CD8-positive, alpha-beta memory T cell (primary cell): ENCODE measurements at regions not wholly inside any gene's neighbourhood (a gene's known extent, or its start where the extent isn't known, plus 50 kb on each side); places are given as distances from the start of the nearest gene placed in this dataset.

ENCODE experiments used
- CTCF ChIA-PET: fragments of 350-600 bp; sonication (Branson Sonifier 250); formaldehyde crosslinking; loops from one replicate; lab custom pipeline; 2021; ENCODE audit warnings: antibody characterized with exemption; lab: Charles Lee
- POLR2A ChIA-PET: fragments of 350-600 bp; sonication (Branson Sonifier 250); formaldehyde crosslinking; loops from one replicate; lab custom pipeline; 2021; ENCODE audit warnings: antibody characterized with exemption; lab: Charles Lee
- DNase-seq, 5 donors: peaks; one replicate each; pipeline versions ENCODE4 v3.0.0 to v3.0.0-alpha.2; 2020 to 2022; ENCODE audit warnings: mixed read lengths in 1 of 5
- H3K27ac ChIP-seq: one replicate; pipeline ENCODE4 v1.7.0; 2013; ENCODE audit warnings: low read depth, mild to moderate bottlenecking, low read length, moderate library complexity
- H3K27me3 ChIP-seq: 2 replicates; pipeline ENCODE4 v1.7.0; 2013; ENCODE audit warnings: low read length, mild to moderate bottlenecking; ENCODE audit not compliant: insufficient read depth, poor library complexity, severe bottlenecking
- H3K36me3 ChIP-seq: 2 replicates; pipeline ENCODE4 v1.7.0; 2013; ENCODE audit warnings: mild to moderate bottlenecking, low read length, moderate library complexity; ENCODE audit not compliant: insufficient read depth
- H3K4me1 ChIP-seq: 2 replicates; pipeline ENCODE4 v1.7.0; 2013; ENCODE audit warnings: mild to moderate bottlenecking, low read length, moderate library complexity; ENCODE audit not compliant: insufficient read depth
- H3K4me3 ChIP-seq: 2 replicates; pipeline ENCODE4 v1.7.0; 2013; ENCODE audit warnings: mild to moderate bottlenecking, low read length
- H3K9me3 ChIP-seq: 2 replicates; pipeline ENCODE4 v1.7.0; 2013; ENCODE audit warnings: mild to moderate bottlenecking, low read length
- H3K27ac Mint-ChIP-seq, 8 donors: one replicate each; pipeline ENCODE4 v1.8.0; 2020 to 2021; ENCODE audit warnings: mixed read lengths in 8 of 8, mild to moderate bottlenecking in 6 of 8, inconsistent platforms in 3 of 8, moderate library complexity in 3 of 8
- H3K27me3 Mint-ChIP-seq, 2 donors: one replicate each; pipeline ENCODE4 v1.8.0; 2020 to 2021; ENCODE audit warnings: mixed read lengths in 2 of 2, mild to moderate bottlenecking in 1 of 2, moderate library complexity in 1 of 2
- H3K36me3 Mint-ChIP-seq, 3 donors: one replicate each; pipeline ENCODE4 v1.8.0; 2020 to 2021; ENCODE audit warnings: mixed read lengths in 3 of 3, inconsistent platforms in 1 of 3, mild to moderate bottlenecking in 1 of 3
- H3K4me1 Mint-ChIP-seq, 3 donors: one replicate each; pipeline ENCODE4 v1.8.0; 2020 to 2021; ENCODE audit warnings: mixed read lengths in 3 of 3, inconsistent platforms in 1 of 3, mild to moderate bottlenecking in 1 of 3
- H3K4me3 Mint-ChIP-seq, 7 donors: one replicate each; pipeline ENCODE4 v1.8.0; 2020 to 2021; ENCODE audit warnings: mixed read lengths in 7 of 7, mild to moderate bottlenecking in 6 of 7, moderate library complexity in 4 of 7, inconsistent platforms in 2 of 7
- H3K9me3 Mint-ChIP-seq, 5 donors: one replicate each; pipeline ENCODE4 v1.8.0; 2020 to 2022; ENCODE audit warnings: mixed read lengths in 5 of 5, mild to moderate bottlenecking in 3 of 5, moderate library complexity in 2 of 5, inconsistent platforms in 1 of 5

DNA sequence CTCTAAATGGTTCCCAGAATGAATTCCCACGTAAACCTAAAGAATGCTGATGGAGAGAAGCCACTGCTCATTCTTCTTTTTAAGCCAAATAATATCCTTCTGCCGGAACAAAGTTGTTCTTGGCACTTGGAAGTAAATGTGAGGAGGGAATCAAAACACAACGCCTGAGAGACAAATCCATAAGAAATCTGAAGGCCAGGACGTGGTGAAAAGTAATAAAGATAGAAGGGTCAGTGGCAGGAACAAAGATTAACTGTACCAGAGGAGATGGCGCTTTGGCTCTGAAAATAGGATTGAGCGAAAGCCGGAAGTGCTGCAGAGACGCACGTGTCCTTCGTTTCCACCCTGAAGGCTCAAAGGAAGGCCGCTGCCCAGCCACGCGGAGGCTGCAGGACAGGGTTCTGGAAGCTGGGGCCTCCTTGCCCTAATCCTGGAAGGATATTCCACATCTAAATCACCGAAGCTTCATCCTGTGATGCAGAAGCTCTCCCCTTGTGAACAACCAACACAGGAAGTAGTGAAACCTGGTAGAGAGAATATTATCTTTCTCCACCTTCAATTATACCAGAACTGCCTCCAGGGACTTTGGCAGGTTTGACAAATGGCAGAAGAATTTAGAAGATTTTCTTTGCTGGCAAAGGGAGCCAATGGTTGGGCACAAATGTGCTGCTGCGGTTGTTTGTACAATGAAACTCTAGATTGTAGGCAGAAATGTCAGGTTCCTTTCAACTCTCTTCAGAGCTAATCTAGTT, 214.6 kb upstream of the SERP2 start:
- Histone ChIP-seq H3K9me3 (no peaks in the 10 kb centered on the region), H3K27me3 (no peaks in the 10 kb centered on the region), H3K4me3 (no peak overlapping the region), H3K36me3 (no peaks in the 10 kb centered on the region), H3K27ac (no peak overlapping the region), H3K4me1 (no peaks in the 10 kb centered on the region)
- CTCF ChIA-PET, result no interaction called here
- Mint-ChIP-seq H3K27ac (no peak overlapping the region), H3K27me3 (peaks cover 0 to 2% of the 10 kb centered on the region in 2 donors), H3K36me3 (no peaks in the 10 kb centered on the region), H3K4me3 (no peak overlapping the region), H3K9me3 (peaks cover 0 to 2% (median 0%) of the 10 kb centered on the region in 5 donors), H3K4me1 (no peaks in the 10 kb centered on the region)
- DNase-seq, result no peak
- POLR2A ChIA-PET, result no interaction called here

DNA sequence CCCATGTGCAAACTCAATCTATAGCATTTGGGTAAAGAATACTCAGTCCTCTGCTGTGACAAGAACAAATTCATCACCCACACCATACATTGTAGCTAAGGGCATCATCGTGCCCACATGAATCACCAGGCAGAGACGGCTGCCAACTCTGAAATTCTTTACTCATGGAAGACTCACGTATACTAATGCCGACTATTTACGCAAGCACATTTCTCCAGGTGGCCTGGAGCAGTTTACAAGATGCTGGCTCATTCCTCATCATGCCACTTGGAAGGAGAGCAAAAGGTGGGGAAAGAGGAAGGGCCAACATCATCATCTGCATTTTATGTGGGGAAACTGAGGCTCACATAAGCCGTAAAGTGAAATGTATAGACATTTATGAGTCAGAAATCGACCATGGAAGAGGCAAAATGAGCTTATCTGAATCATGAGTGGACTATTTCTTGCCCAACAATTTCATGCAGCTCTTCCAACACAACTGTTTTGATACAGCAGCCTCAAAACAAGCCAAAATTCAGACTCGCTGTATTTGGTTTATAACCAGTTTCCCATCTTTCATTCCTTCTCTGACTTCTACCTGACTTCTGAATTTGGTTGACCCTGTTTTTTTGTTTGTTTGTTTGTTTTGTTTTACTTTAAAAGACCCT, 213.9 kb upstream of the SERP2 start:
- H3K36me3 Mint-ChIP-seq, result no peaks in the 10 kb centered on the region
- Histone ChIP-seq H3K4me1 (no peaks in the 10 kb centered on the region), H3K4me3 (no peak overlapping the region), H3K27ac (no peak overlapping the region), H3K27me3 (no peaks in the 10 kb centered on the region), H3K36me3 (no peaks in the 10 kb centered on the region), H3K9me3 (no peaks in the 10 kb centered on the region)
- no peak overlapping the region for H3K4me3 Mint-ChIP-seq
- ChIA-PET POLR2A (no interaction called here), CTCF (no interaction called here)
- no peaks in the 10 kb centered on the region for H3K4me1 Mint-ChIP-seq
- H3K27ac Mint-ChIP-seq, result no peak overlapping the region
- no peak for DNase-seq
- H3K27me3 Mint-ChIP-seq, result peaks cover 0 to 2% of the 10 kb centered on the region in 2 donors
- peaks cover 0 to 2% (median 0%) of the 10 kb centered on the region in 5 donors for H3K9me3 Mint-ChIP-seq

DNA sequence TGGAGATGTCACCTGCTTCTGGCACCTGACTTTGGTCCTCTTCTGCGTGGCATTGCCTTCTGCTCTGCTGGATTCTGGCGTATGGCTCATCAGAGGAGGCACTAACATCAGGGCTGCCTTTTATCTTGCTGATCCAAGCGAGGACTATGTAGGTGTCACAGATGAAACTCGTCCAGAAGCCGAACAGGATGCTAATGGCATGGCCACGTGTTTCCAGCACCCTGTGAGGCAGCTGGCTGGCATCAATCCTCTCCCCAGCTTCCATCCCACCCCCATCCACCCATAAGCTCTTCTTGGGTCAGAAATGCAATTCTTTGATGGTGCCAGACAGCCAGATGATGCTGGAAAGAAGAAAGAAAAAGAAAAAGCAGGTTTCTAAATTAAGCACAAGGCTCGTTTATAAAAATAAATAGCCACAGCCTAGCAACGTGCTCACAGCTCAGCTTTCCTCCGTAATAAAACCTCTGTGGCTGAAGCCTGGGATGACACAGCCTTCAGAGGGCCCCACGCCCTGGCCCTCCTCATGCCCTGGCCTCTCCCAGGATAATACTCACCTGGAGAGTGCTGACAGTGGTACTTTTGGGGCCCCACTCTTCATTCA, 212.9 kb upstream of the SERP2 start:
- Histone ChIP-seq H3K9me3 (no peaks in the 10 kb centered on the region), H3K27ac (no peak overlapping the region), H3K4me1 (no peaks in the 10 kb centered on the region), H3K27me3 (no peaks in the 10 kb centered on the region), H3K36me3 (no peaks in the 10 kb centered on the region), H3K4me3 (no peak overlapping the region)
- Mint-ChIP-seq H3K4me1 (no peaks in the 10 kb centered on the region), H3K4me3 (no peak overlapping the region), H3K27ac (no peak overlapping the region), H3K9me3 (peaks cover 0 to 2% (median 0%) of the 10 kb centered on the region in 5 donors), H3K27me3 (peaks cover 0 to 2% of the 10 kb centered on the region in 2 donors), H3K36me3 (no peaks in the 10 kb centered on the region)
- POLR2A ChIA-PET, result no interaction called here
- CTCF ChIA-PET, result no interaction called here
- no peak for DNase-seq

DNA sequence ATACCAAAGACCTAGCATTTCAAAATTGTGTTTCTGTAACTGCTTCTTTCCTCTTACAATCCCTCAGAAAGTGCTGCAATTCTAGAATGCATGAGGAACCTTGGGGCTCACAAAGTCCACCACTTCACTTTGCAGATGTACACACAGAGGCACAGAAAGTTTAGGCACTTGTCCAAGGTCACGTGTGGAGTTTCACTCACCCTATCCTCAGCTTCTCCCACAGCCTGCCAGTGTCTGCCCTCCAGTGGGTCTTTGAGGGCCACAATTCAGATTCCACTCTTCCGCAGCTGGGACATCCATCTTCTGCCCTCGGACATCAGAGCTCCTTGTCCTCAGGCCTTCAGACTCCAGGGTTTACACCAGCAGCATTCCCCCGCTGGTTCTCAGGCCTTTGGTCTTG, 210.5 kb upstream of the SERP2 start:
- no peak for DNase-seq
- no peaks in the 10 kb centered on the region for H3K36me3 Mint-ChIP-seq
- peaks cover 0 to 2% (median 0%) of the 10 kb centered on the region in 5 donors for H3K9me3 Mint-ChIP-seq
- H3K4me3 Mint-ChIP-seq, result no peak overlapping the region
- Histone ChIP-seq H3K27ac (no peak overlapping the region), H3K36me3 (no peaks in the 10 kb centered on the region), H3K4me3 (no peak overlapping the region), H3K4me1 (no peaks in the 10 kb centered on the region), H3K27me3 (no peaks in the 10 kb centered on the region), H3K9me3 (no peaks in the 10 kb centered on the region)
- no peaks in the 10 kb centered on the region for H3K4me1 Mint-ChIP-seq
- H3K27me3 Mint-ChIP-seq, result no peaks in the 10 kb centered on the region
- H3K27ac Mint-ChIP-seq, result no peak overlapping the region
- ChIA-PET POLR2A (no interaction called here), CTCF (no interaction called here)

DNA sequence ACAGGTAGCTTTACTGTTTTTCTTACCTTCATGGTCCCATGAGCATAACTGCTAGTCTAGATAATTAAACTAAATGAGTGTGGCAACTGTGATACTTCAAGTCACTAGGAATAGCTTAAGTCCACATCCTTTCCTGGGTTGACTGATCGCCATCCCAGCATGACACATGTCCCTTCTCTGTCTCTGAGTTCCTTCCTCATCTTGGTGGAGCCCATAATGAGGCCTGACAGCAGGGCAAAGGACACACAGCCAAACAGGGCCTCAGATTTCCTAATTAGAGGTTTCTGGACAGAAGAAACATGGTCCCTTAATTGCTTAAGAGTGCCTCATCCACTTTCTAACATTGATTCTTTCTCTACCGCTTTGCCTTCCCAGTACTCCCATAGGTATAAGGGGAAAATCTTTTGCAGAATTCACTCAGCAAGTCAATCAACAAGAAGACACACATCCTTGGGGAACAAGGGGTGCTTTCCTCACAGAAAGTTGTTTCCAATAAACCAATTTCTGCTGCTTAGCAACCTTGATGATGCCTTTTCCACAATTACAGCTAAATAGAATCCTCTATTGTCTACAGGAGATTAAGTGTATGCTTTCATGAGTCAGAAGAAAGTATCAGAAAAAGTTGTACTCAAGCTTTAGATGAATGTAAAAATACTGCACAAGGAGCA, 208.3 kb upstream of the SERP2 start:
- Histone ChIP-seq H3K4me1 (no peaks in the 10 kb centered on the region), H3K27me3 (no peaks in the 10 kb centered on the region), H3K4me3 (no peak overlapping the region), H3K9me3 (no peaks in the 10 kb centered on the region), H3K36me3 (no peaks in the 10 kb centered on the region), H3K27ac (no peak overlapping the region)
- POLR2A ChIA-PET, result no interaction called here
- H3K27me3 Mint-ChIP-seq, result peaks cover 0 to 4% of the 10 kb centered on the region in 2 donors
- H3K27ac Mint-ChIP-seq, result no peak overlapping the region
- H3K9me3 Mint-ChIP-seq, result no peaks in the 10 kb centered on the region
- H3K4me3 Mint-ChIP-seq, result no peak overlapping the region
- CTCF ChIA-PET, result no interaction called here
- no peak for DNase-seq
- no peaks in the 10 kb centered on the region for H3K4me1 Mint-ChIP-seq
- H3K36me3 Mint-ChIP-seq, result no peaks in the 10 kb centered on the region

DNA sequence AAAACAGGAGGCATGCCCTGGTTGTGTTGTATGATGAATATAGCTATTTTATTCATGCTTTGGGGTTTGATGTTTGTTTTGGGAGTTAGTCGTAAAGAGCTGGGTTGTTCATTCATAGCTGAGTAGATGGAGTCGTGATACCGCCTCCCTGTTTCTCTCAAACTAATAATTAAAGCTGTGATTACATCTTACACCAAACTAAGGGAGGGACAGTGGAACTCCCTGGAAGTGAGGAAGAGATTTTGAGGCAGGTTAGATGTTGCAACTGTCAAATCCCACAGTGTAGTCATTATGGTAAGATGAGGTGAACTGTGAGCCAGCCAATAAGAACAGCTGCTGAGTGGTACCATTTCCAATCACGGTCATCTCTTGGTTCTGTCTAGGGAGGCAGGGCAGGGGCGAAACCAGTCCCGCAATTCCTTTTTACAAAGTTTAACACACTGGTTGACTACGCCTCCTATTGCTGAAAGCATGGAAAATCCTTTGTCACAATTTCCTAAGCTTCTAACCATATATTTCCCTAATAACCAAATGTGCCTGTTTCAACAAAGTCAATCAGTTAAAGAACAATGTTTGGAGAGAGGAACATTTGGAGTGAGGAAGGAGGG, 207.6 kb upstream of the SERP2 start:
- Histone ChIP-seq H3K4me3 (no peak overlapping the region), H3K4me1 (no peaks in the 10 kb centered on the region), H3K27me3 (no peaks in the 10 kb centered on the region), H3K27ac (no peak overlapping the region), H3K9me3 (no peaks in the 10 kb centered on the region), H3K36me3 (no peaks in the 10 kb centered on the region)
- H3K4me3 Mint-ChIP-seq, result no peak overlapping the region
- H3K27ac Mint-ChIP-seq, result no peak overlapping the region
- no peaks in the 10 kb centered on the region for H3K36me3 Mint-ChIP-seq
- POLR2A ChIA-PET, result no interaction called here
- H3K4me1 Mint-ChIP-seq, result no peaks in the 10 kb centered on the region
- no peaks in the 10 kb centered on the region for H3K9me3 Mint-ChIP-seq
- CTCF ChIA-PET, result no interaction called here
- DNase-seq, result no peak
- H3K27me3 Mint-ChIP-seq, result peaks cover 0 to 4% of the 10 kb centered on the region in 2 donors

DNA sequence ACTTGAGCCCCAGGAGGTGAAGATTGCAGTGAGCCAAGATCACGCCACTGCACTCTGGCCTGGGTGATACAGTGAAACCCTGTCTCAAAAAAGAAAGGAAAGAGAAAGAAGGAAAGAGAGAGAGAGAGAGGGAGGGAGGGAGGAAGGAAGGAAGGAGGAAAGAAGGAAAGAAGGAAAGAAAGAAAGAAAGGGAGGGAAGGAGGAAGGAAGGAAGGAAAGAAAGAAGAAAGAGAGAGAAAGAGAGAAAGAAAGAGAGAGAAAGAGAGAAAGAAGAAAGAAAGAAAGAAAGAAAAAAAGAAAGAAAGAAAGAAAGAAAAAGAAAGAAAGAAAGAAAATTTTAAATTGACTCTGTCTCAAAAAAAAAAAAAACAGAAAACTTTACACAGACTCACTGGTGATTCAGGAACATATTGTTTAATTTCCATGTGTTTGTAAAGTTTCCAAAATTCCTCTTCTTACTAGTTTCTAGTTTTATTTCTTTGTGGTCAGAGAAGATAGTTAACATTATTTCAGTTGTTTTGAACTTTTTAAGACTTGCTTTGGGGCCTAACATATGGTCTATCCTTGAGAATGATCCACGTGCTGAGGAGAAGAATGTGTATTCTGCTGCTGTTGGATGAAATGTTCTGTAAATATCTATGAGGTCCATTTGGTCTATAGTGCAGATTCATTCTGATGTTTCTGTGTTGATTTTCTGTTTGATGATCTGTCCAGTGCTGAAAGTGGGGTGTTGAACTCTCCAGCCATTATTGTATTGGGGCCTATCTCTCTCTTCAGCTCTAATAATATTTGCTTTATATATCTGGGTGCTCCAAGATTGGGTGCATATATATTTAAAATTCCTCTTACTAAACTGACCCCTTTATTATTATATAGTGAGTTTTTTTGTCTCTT, 204.4 kb upstream of the SERP2 start:
- no peak for DNase-seq
- H3K27me3 Mint-ChIP-seq, result peaks cover 0 to 4% of the 10 kb centered on the region in 2 donors
- no peaks in the 10 kb centered on the region for H3K36me3 Mint-ChIP-seq
- ChIA-PET CTCF (no interaction called here), POLR2A (no interaction called here)
- no peaks in the 10 kb centered on the region for H3K9me3 Mint-ChIP-seq
- Histone ChIP-seq H3K27me3 (no peaks in the 10 kb centered on the region), H3K27ac (no peak overlapping the region), H3K9me3 (no peaks in the 10 kb centered on the region), H3K4me3 (no peak overlapping the region), H3K36me3 (no peaks in the 10 kb centered on the region), H3K4me1 (no peaks in the 10 kb centered on the region)
- H3K4me1 Mint-ChIP-seq, result no peaks in the 10 kb centered on the region
- H3K4me3 Mint-ChIP-seq, result no peak overlapping the region
- no peak overlapping the region for H3K27ac Mint-ChIP-seq
